Stimulated activated effector memory CD8-positive, alpha-beta T cell treated with anti-CD3 and anti-CD28 coated beads, Interleukin-12 subunit alpha, Interleukin-12 subunit beta, amount 100 ng/mL, for 72 hours (primary cell): ENCODE measurements at regions not wholly inside any gene's neighbourhood (a gene's known extent, or its start where the extent isn't known, plus 50 kb on each side); places are given as distances from the start of the nearest gene placed in this dataset.

Source experiments
- ATAC-seq: fragments of 150-1000 bp; cut with Tn5 transposase; 2 replicates; pipeline ENCODE4 v1.10.0; 2021
- DNase-seq, 2 donors: peaks; one replicate each; pipeline ENCODE4 v3.0.0; 2021 to 2022; ENCODE audit warnings: low spot score in 2 of 2
- H3K27ac Mint-ChIP-seq: one replicate; pipeline ENCODE4 v1.8.0; 2022; ENCODE audit warnings: mild to moderate bottlenecking, mixed read lengths
- H3K36me3 Mint-ChIP-seq: one replicate; pipeline ENCODE4 v1.8.0; 2022; ENCODE audit warnings: mild to moderate bottlenecking, mixed read lengths
- H3K4me1 Mint-ChIP-seq: one replicate; pipeline ENCODE4 v1.8.0; 2022; ENCODE audit warnings: mixed read lengths
- H3K4me3 Mint-ChIP-seq: one replicate; pipeline ENCODE4 v1.8.0; 2022; ENCODE audit warnings: mild to moderate bottlenecking, mixed read lengths
- H3K9me3 Mint-ChIP-seq: one replicate; pipeline ENCODE4 v1.8.0; 2022; ENCODE audit warnings: mixed read lengths

DNA sequence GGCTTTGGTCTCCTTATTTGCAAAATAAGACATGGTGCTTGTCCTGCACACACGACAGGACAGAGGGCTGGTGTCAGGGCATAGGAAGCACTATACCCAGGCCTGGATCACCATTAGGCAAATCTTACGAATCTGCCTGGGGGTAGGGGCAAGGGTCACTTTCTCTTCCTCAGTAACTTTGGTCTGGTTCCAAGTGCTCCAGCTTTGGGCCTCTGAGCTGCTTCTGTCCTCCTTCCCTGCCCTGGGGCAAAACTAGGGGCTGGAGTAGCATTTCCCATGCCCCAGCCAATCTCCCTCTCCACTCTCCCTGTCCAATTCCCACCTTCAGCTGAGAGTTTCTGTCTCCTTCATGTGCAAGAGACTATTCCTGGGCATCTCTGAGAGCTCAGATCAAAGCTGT is 123.7 kb upstream of the NECTIN1 start:
- DNase-seq: no peak
- Mint-ChIP-seq H3K36me3 (no peaks in the 10 kb centered on the region), H3K27ac (no peak overlapping the region), H3K9me3 (no peaks in the 10 kb centered on the region), H3K4me3 (no peak overlapping the region), H3K4me1 (peaks cover 6% of the 10 kb centered on the region)
- no peak for ATAC-seq

DNA sequence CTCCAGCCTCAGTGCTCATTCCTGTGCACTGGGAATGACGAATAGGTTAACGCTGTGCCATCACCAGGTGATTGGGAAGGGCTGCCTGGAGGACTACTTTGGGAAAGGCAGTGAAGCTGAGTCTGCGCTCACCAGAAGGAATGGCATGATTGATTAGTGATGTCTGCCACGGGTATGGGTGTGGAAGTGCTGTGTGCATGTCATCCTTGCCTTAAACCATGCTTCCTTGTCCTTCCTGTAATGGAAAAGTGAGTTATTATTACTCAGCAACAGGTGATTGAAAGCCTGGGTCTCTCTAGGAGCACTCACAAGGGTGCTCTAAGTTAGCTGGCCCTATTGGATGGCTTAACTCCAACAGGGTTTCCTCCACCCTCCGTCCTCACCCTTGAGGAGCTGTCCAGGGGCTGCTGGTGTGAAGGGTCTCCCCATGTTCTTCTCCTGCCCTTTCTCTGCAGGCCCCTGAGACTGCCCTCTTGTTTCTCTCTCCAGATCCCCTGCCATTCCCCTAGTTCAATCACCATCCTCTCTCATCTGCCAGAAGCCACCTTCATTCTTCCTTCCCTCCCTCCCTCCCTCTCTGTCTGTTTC is 121.9 kb upstream of the NECTIN1 start:
- Mint-ChIP-seq H3K4me1 (peaks cover 6% of the 10 kb centered on the region), H3K36me3 (no peaks in the 10 kb centered on the region), H3K4me3 (no peak overlapping the region), H3K27ac (no peak overlapping the region), H3K9me3 (no peaks in the 10 kb centered on the region)
- ATAC-seq (no peak), DNase-seq (no peak)

DNA sequence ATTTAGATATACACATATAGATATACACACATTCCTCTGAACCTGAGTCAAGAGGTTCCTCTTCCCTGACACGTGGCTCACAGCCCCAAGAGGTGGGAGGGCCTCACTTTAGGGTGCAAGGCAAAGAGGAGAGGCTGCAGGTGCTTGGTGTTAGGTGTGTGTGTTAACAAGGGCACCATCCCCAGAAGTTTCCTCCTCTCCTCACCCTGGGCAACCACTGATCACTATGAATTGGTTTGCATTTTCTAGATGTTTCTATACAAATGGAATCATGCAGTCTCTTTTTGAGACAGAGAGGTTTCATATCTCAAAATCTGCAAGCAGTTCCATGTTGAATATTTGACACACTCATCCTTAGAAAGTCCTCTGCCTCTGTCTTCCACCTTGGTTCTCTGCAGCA is 120.9 kb upstream of the NECTIN1 start:
- Mint-ChIP-seq H3K4me3 (no peak overlapping the region), H3K9me3 (no peaks in the 10 kb centered on the region), H3K4me1 (peaks cover 6% of the 10 kb centered on the region), H3K36me3 (no peaks in the 10 kb centered on the region), H3K27ac (no peak overlapping the region)
- ATAC-seq: no peak
- no peak for DNase-seq

DNA sequence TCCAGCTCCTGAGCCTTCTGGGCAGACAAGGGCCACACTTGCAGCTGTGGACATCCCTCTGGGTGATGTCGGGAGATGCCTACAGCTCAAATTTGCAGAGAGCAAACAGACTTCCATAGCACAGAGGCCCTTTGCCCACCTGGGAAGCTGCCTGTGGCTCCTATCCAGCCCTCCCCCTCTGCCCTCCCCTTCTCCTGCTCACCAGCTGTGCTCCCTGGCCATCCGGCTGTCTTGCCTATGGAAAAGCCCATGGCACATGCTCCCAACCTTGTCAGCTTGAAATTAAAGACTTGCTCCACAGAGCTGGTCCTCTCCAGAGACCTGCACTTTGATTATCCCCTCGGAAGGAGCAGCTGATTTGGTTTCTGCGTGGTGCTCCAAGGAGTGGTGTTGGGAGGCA is 118.9 kb upstream of the NECTIN1 start:
- no peak for ATAC-seq
- Mint-ChIP-seq H3K4me3 (no peak overlapping the region), H3K4me1 (no peaks in the 10 kb centered on the region), H3K9me3 (no peaks in the 10 kb centered on the region), H3K27ac (no peak overlapping the region), H3K36me3 (no peaks in the 10 kb centered on the region)
- DNase-seq: no peak

DNA sequence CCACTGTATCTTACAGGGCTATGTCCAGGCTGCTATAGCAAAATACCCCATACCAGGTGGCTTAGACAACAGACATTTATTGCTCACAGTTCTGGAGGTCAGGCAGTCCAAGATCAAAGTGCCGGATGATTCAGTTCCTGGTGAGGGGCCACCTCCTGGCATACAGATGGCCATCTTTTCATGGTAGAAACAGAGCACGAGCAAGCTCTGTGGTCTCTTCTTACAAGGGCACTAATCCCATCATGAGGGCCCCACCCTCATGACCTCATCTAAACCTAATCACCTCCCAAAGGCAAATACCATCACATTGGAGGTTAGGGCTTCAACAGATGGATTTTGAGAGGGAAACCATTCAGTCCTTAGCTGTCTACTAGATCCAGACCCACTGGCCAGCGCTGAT is 117.4 kb upstream of the NECTIN1 start:
- Mint-ChIP-seq H3K9me3 (no peaks in the 10 kb centered on the region), H3K4me1 (no peaks in the 10 kb centered on the region), H3K27ac (no peak overlapping the region), H3K4me3 (no peak overlapping the region), H3K36me3 (no peaks in the 10 kb centered on the region)
- no peak for DNase-seq
- ATAC-seq: no peak

DNA sequence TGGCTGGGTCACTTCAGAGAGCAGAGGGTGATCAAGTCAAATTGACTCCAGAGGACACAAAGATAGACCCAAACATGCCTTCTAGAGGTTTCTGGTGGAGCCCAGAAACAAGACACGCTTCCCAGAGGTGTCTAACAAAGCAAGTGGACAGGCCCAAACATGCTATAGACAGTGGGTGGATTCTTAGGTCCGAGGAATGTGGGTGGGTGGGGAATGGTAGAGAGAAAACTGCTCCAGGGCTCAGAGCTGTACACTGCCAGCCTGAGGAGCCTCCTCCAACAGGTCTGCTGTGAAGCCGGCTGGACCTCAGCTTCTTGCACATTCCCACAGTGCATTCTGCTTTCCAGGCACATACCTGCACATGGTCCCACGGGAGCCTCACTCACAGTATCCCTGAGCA is 116.8 kb upstream of the NECTIN1 start:
- no peak overlapping the region for H3K4me3 Mint-ChIP-seq
- no peaks in the 10 kb centered on the region for H3K9me3 Mint-ChIP-seq
- no peaks in the 10 kb centered on the region for H3K4me1 Mint-ChIP-seq
- no peaks in the 10 kb centered on the region for H3K36me3 Mint-ChIP-seq
- H3K27ac Mint-ChIP-seq: no peak overlapping the region
- no peak for DNase-seq
- ATAC-seq: no peak

DNA sequence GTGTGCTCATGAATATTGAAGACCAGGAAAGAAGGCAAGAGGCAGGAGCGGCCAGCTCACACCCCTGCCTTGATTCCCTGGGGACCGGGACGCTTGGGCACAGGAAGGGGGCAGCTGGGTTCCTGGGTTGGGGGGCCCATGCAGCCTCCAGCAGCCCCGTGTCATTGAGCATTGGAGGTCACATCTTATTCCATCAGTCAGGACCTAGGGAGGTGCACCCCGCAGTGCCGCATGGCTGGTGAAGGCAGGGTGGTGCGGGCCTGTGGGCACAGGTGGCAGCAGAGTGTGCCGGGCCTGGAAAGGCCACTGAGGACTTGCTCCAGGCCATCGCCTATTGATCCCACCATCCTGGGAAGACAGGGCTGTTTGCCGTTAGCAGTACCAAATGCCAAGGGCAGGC is 116.3 kb upstream of the NECTIN1 start:
- no peaks in the 10 kb centered on the region for H3K4me1 Mint-ChIP-seq
- no peak for ATAC-seq
- H3K9me3 Mint-ChIP-seq: no peaks in the 10 kb centered on the region
- no peak for DNase-seq
- H3K4me3 Mint-ChIP-seq: no peak overlapping the region
- H3K36me3 Mint-ChIP-seq: no peaks in the 10 kb centered on the region
- H3K27ac Mint-ChIP-seq: no peak overlapping the region

DNA sequence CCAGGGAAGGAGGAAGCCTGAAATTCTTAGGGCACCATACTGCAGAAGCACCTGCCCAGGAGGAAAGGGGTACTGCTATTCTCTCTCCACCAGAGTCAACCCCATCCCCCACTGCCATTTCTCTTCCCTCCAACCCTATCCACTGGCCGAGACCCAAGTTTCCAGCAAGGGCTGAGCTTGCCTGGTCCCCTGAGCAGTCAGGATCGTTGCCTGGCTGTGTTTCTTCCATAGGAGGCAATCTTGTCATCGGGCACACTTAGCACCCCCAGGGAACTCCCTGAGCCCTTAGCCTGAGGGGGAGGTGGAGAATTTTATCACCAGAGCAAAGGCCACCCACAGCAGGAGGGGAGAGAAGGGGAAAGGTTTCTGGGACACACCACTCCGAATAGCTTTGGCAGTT is 115.8 kb upstream of the NECTIN1 start:
- no peaks in the 10 kb centered on the region for H3K36me3 Mint-ChIP-seq
- H3K9me3 Mint-ChIP-seq: no peaks in the 10 kb centered on the region
- no peaks in the 10 kb centered on the region for H3K4me1 Mint-ChIP-seq
- H3K27ac Mint-ChIP-seq: no peak overlapping the region
- H3K4me3 Mint-ChIP-seq: no peak overlapping the region
- no peak for DNase-seq
- ATAC-seq: no peak

DNA sequence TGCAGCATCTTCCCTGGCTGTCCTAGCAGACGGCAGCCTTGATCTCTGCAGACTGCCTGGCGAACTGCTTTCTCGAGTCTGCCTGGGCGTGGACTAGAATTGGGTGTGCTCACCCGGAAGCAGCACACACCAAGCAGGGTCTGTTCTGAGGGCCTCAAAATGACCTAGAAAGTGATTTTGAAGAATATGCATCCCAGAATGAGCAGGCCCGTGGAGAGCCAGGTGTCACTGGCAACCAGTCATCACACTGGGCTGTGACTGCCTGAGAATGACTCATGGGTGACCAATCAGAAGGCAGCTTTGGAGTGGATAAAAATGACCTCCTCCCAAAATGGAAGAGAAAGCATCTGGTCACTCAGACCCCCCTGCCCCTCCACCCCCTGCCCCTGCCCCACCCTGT is 114.9 kb upstream of the NECTIN1 start:
- DNase-seq (no peak), ATAC-seq (no peak)
- H3K9me3 Mint-ChIP-seq: no peaks in the 10 kb centered on the region
- no peak overlapping the region for H3K4me3 Mint-ChIP-seq
- H3K4me1 Mint-ChIP-seq: no peaks in the 10 kb centered on the region
- H3K27ac Mint-ChIP-seq: no peak overlapping the region
- H3K36me3 Mint-ChIP-seq: no peaks in the 10 kb centered on the region

DNA sequence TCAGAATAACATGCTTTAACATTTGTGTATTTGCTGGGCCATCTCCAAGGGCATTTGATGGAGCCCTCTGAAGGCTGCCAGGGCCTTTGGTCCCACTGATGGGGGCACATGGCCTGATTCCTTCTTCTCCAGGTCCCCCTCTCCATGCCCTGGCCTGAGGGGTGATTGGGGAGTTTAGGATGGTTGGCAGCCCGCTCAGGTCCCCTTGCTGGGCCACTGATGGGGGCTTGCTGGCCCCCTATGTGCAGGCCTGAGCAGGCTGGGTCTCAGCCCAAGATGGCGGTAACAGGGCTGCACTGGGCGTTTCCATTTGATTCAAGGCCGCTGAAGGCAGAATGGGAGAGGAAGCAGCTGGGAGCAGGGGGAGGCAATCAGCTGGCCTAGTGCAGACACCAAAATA is 113.7 kb upstream of the NECTIN1 start:
- H3K27ac Mint-ChIP-seq: no peak overlapping the region
- H3K4me1 Mint-ChIP-seq: no peaks in the 10 kb centered on the region
- no peak overlapping the region for H3K4me3 Mint-ChIP-seq
- ATAC-seq: no peak
- H3K36me3 Mint-ChIP-seq: no peaks in the 10 kb centered on the region
- no peak for DNase-seq
- no peaks in the 10 kb centered on the region for H3K9me3 Mint-ChIP-seq

DNA sequence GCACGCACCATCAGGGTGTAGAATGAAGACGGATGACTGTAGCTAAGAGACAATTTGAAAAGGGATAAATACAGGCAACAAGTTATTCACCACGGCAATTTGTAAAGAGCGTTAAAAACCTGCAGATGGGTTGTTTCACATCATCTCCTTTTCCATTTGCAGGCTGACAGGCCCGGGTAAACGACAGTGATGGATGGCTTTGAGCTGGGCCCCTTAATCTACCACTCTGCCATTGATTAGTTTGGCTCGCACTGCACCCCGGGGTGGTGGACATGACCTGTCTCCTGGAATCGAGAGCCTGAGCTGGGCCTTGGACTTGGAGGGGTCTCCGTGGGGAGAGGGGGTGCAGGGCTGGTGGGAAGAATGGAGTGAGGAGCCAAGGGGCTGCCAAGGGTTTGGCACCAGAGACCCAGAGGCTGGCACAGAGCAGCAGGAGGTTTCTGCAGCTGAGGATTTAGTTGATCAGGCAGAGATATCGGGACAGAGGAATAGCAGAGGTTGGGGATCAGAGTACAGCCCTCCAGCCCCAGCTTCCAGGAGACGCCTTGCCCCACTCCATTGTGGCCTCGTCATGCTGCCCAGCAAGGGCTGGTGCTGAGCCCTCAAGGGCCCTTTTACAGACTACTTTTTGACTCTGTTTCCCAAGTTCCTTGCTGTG is 110.6 kb upstream of the NECTIN1 start:
- no peak overlapping the region for H3K4me3 Mint-ChIP-seq
- ATAC-seq (no peak), DNase-seq (no peak)
- no peak overlapping the region for H3K27ac Mint-ChIP-seq
- no peaks in the 10 kb centered on the region for H3K36me3 Mint-ChIP-seq
- no peaks in the 10 kb centered on the region for H3K4me1 Mint-ChIP-seq
- H3K9me3 Mint-ChIP-seq: no peaks in the 10 kb centered on the region

DNA sequence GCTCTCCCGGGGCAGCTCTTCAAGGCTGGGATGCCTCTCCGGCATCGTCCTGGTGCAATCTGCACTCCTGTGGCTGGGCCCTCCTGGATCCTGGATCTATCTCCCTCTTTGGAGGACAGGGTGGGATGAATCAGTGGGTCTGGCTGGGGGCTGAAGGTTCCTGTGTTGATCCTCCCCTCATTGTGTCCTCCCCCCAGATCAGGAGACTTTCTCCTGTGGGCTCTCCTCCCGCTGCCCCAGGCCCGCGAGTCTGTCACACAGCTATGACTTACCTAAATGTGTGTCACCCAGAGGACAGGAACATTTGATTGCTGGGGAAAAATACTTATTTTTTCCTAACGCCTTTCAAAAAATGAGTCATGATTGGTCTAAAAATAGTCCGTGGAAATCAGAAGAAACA is 106.8 kb upstream of the NECTIN1 start:
- Mint-ChIP-seq H3K4me1 (no peaks in the 10 kb centered on the region), H3K36me3 (no peaks in the 10 kb centered on the region), H3K4me3 (no peak overlapping the region), H3K9me3 (no peaks in the 10 kb centered on the region), H3K27ac (no peak overlapping the region)
- no peak for DNase-seq
- ATAC-seq: no peak

DNA sequence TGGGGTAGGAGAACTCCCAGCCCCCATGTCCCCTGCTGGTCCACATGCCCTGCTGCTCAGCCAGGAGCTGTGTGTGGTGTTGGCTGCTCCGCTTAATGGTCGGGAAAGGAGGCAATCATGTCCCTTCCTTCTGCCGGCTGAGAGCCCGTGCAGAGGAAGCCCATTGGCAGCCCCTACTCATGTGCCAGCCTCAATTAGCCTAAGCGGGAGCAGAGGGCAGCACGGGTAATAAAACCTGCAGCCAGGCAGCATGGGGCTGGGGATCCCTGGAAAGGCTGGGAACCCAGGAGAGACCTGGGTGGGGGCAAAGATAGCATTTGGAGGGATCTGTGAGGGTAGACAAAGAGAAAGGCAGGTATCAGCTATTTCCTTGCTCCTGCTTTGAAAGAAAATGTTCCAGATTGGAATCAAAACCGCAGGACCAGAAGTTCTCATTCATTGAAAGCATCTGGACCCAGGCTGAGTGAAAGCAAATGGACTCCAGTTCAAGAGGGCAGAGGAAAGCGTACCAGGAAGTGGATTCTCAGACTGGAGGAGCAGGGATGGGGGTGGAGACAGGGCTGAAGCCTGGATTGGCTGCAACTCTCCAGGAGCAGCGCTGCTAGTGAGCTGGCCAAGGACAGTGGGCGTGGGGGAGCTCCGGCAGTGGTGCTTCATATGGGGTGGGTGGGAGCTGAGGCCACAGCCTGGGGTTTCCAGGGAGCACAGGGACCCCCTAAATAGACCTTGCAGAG is 103.4 kb upstream of the NECTIN1 start:
- DNase-seq (no peak), ATAC-seq (no peak)
- Mint-ChIP-seq H3K4me1 (no peaks in the 10 kb centered on the region), H3K9me3 (no peaks in the 10 kb centered on the region), H3K27ac (no peak overlapping the region), H3K4me3 (no peak overlapping the region), H3K36me3 (no peaks in the 10 kb centered on the region)

DNA sequence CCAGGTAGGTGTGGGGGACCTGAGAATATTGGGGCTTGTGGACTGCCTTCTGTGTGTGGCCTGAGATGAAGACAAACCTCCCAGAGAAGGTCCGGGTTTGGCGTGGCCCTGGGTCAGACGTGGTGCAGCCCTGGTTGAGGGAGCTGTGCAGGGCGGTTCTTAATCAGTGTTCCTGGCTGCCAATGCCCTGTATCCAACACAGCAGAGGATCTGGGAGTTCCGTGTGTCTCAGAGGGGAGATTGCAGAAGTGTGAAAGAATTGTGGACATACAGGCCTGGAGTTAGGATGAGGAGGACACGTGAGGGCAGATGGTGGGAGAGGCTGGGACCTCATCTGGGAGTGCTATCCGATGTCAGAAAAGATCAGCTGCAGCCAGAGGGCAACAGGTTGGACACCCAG is 102.0 kb upstream of the NECTIN1 start:
- Mint-ChIP-seq H3K27ac (no peak overlapping the region), H3K4me1 (no peaks in the 10 kb centered on the region), H3K36me3 (no peaks in the 10 kb centered on the region), H3K9me3 (no peaks in the 10 kb centered on the region), H3K4me3 (no peak overlapping the region)
- ATAC-seq (no peak), DNase-seq (no peak)

DNA sequence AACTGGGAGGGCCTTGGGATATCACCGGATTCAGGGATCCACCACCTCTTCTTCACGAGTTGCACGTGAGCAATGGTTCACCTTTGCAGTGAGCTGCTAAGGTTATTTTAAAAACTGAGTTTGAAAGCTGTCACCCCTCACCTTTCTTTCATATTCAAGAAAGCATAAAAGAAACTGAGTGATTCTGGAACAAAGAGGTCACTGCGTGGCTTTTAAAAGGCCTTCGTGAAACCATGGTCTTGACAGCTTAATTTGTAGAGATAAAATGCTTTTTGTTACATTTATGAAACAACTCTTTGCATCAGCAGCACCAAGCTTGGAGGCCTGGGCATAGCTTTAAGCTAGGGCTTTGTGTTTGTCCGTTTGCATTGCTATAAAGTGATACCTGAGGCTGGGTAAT is 101.4 kb upstream of the NECTIN1 start:
- DNase-seq (no peak), ATAC-seq (no peak)
- no peak overlapping the region for H3K27ac Mint-ChIP-seq
- H3K4me1 Mint-ChIP-seq: no peaks in the 10 kb centered on the region
- no peaks in the 10 kb centered on the region for H3K36me3 Mint-ChIP-seq
- H3K9me3 Mint-ChIP-seq: peaks cover 4% of the 10 kb centered on the region
- H3K4me3 Mint-ChIP-seq: no peak overlapping the region

DNA sequence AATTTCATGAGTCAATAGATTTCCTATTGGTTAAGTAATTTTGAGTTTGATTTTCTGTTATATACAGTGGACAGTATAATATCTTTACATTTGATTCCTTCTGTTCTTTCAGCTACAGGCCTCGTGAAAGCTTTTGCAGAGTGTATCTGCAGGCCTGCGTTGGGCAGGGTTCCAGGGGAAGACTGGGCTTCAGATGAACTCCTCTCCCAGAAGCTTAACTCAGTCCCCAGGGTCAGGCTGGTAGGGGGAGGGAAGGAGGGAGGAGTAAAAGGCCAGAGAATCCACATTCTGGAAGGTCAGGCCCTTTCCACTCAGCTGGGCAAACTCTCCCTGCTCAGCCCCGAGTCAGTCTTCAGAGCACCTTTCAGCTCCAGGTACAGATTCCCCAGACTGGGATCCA is 100.4 kb upstream of the NECTIN1 start:
- Mint-ChIP-seq H3K36me3 (no peaks in the 10 kb centered on the region), H3K4me3 (no peak overlapping the region)

More for the DNA sequence above, 100.4 kb upstream of the NECTIN1 start:
- Mint-ChIP-seq H3K9me3 (peaks cover 4% of the 10 kb centered on the region), H3K4me1 (no peaks in the 10 kb centered on the region), H3K27ac (no peak overlapping the region)
- no peak for ATAC-seq
- DNase-seq: no peak
